ENCODE measurements at regions not wholly inside any gene's neighbourhood (a gene's known extent, or its start where the extent isn't known, plus 50 kb on each side); places are given as distances from the start of the nearest gene placed in this dataset.

GRCh38 chr9:29214154-29214689 is 1640.9 kb upstream of the C9orf72 start:
- Histone ChIP-seq H3K27me3 (ENCODE audit: control insufficient read depth, insufficient read depth, low read length) (peaks cover 10% of the 10 kb centered on the region), H4K91ac (ENCODE audit: insufficient read depth, low read depth, low read length) (no peak overlapping the region), H3K9me1 (ENCODE audit: insufficient read depth, low read length) (no peaks in the 10 kb centered on the region), H3K9me3 (ENCODE audit: control insufficient read depth, insufficient read depth, low read length) (no peaks in the 10 kb centered on the region), H2BK15ac (ENCODE audit: low read depth, low read length) (no peak overlapping the region), H2BK120ac (ENCODE audit: low read depth, low read length) (no peak overlapping the region), H3K4me1 (ENCODE audit: control insufficient read depth, insufficient read depth, low read length) (no peaks in the 10 kb centered on the region), H3K56ac (ENCODE audit: extremely low read depth, insufficient read depth, low read length) (no peak overlapping the region), H3K79me1 (ENCODE audit: low read depth in 1 of 2, low read length in 2 of 2) (no peaks in the 10 kb centered on the region), H4K8ac (ENCODE audit: low read depth in 2 of 2, low read length in 2 of 2) (no peak overlapping the region), H3K4me3 (ENCODE audit: insufficient read depth, low read depth, low read length) (no peak overlapping the region), H3K14ac (replicated peaks; ENCODE audit: low read depth, low read length) (no peak overlapping the region), H3K4ac (ENCODE audit: low read depth, low read length) (no peak overlapping the region), H3K9ac (ENCODE audit: low read depth, low read length) (no peak overlapping the region), H3K27ac (ENCODE audit: insufficient read depth, low read length) (no peak overlapping the region), H2AFZ (replicated peaks; ENCODE audit: low read length, poor library complexity) (no peak overlapping the region), H2BK20ac (ENCODE audit: low read depth, low read length) (no peak overlapping the region), H4K20me1 (ENCODE audit: insufficient read depth, low read length) (no peaks in the 10 kb centered on the region), H3K23ac (ENCODE audit: low read depth, low read length) (no peak overlapping the region), H2BK5ac (ENCODE audit: low read depth, low read length, poor library complexity, severe bottlenecking) (no peak overlapping the region), H3K18ac (ENCODE audit: low read depth, low read length) (no peak overlapping the region), H4K5ac (ENCODE audit: low read depth, low read length) (no peak overlapping the region), H2AK9ac (replicated peaks; ENCODE audit: low read depth, low read length, poor library complexity) (no peak overlapping the region), H3K36me3 (ENCODE audit: control insufficient read depth, insufficient read depth, low read length) (no peaks in the 10 kb centered on the region), H3K4me2 (ENCODE audit: low read depth, low read length) (no peak overlapping the region), H2AK5ac (ENCODE audit: low read depth, low read length) (no peak overlapping the region)
- ChIA-PET CTCF (no interaction called here), POLR2A (ENCODE audit: unreplicated experiment) (no interaction called here)
- TF ChIP-seq FOS (IDR thresholded peaks at IDR 0.05; ENCODE audit: low read depth, low read length) (no peak), POLR2A (IDR thresholded peaks at IDR 0.05; ENCODE audit: low read depth, low read length) (no peak), MAZ (IDR thresholded peaks at IDR 0.05; ENCODE audit: borderline replicate concordance, low read depth, low read length) (no peak), CHD1 (IDR thresholded peaks at IDR 0.05; ENCODE audit: low read depth, low read length) (no peak), BHLHE40 (IDR thresholded peaks at IDR 0.05; ENCODE audit: low read depth, low read length) (no peak), RCOR1 (IDR thresholded peaks at IDR 0.05; ENCODE audit: insufficient replicate concordance, low read length) (no peak), CEBPB (IDR thresholded peaks at IDR 0.05; ENCODE audit: low read depth, low read length) (no peak), RFX5 (IDR thresholded peaks at IDR 0.05; ENCODE audit: low read depth, low read length) (no peak), CTCF (conservative IDR thresholded peaks at IDR 0.05; ENCODE audit: low read depth, low read length) (no peak)
- dilution Hi-C loops (cut with HindIII; ENCODE audit: low sequenced_read_pairs, unreplicated experiment), result no loop called here
- BruUV-seq (replicated peaks), result no TSS peak
- 0% methylated on average over 1 of the region's 18 CpGs; no CpG with 5 or more reads in 1 of the 2 experiments for WGBS, 2 experiments (ENCODE audit: extremely low coverage in 2 of 2, insufficient read length in 1 of 2)
- in situ Hi-C loops (cut with MboI; ENCODE audit: low sequenced_read_pairs), result no loop called here
- ATAC-seq (ENCODE audit: low read depth) (no peak), DNase-seq (no peak)
- intact Hi-C loops (cut with micrococcal nuclease), result no loop called here
